H1 (cell line): ENCODE measurements at regions not wholly inside any gene's neighbourhood (a gene's known extent, or its start where the extent isn't known, plus 50 kb on each side); places are given as distances from the start of the nearest gene placed in this dataset.

Experiments used
- CTCF ChIA-PET: fragments of 300-600 bp; sonication (Branson Sonifier 250); formaldehyde crosslinking; loops from one replicate; lab custom pipeline; 2021; ENCODE audit not compliant: partially characterized antibody; lab: Charles Lee
- POLR2A ChIA-PET: fragments of 300-600 bp; sonication (Branson Sonifier 250); formaldehyde crosslinking; loops from one replicate; lab custom pipeline; 2021; ENCODE audit warnings: inconsistent platforms; ENCODE audit not compliant: partially characterized antibody; lab: Charles Lee
- DNase-seq, 2 experiments: peaks; one replicate each; pipeline versions ENCODE4 v3.0.0 to v3.0.0-alpha.2; 2010 to 2022; ENCODE audit warnings: low spot score in 2 of 2, low read depth in 1 of 2, mixed read lengths in 1 of 2
- FAIRE-seq: peaks from 2 replicates; lab custom pipeline; 2011; peaks lifted over from hg19 to GRCh38; lab: Jason Lieb, UNC
- H2AFZ ChIP-seq: 2 replicates; pipeline ENCODE4 v1.8.1; 2012; ENCODE audit warnings: low read length, inconsistent platforms
- H2AK5ac ChIP-seq: 2 replicates; pipeline ENCODE4 v1.6.1; 2013; ENCODE audit warnings: low read depth, low read length
- H2BK120ac ChIP-seq: replicated peaks from 2 replicates; pipeline ENCODE3; 2013; ENCODE audit warnings: low read depth, low read length, inconsistent platforms
- H2BK12ac ChIP-seq: 2 replicates; pipeline ENCODE4 v1.6.1; 2013; ENCODE audit warnings: low read depth, low read length
- H2BK15ac ChIP-seq: 2 replicates; pipeline ENCODE4 v1.6.1; 2013; ENCODE audit warnings: low read length
- H2BK20ac ChIP-seq: 2 replicates; pipeline ENCODE4 v1.6.1; 2013; ENCODE audit warnings: low read length
- H2BK5ac ChIP-seq: 2 replicates; pipeline ENCODE4 v1.6.1; 2013; ENCODE audit warnings: low read depth, low read length
- H3K14ac ChIP-seq: 2 replicates; pipeline ENCODE4 v1.6.1; 2013; ENCODE audit warnings: inconsistent platforms; ENCODE audit not compliant: insufficient read length
- H3K18ac ChIP-seq: 2 replicates; pipeline ENCODE4 v1.6.1; 2013; ENCODE audit warnings: low read length; ENCODE audit errors: extremely low read depth
- H3K23ac ChIP-seq: 2 replicates; pipeline ENCODE4 v1.6.1; 2013; ENCODE audit warnings: inconsistent platforms; ENCODE audit not compliant: insufficient read length
- H3K23me2 ChIP-seq: 2 replicates; pipeline ENCODE4 v1.6.1; 2013; ENCODE audit warnings: low read depth, low read length
- H3K27ac ChIP-seq: 2 replicates; pipeline ENCODE4 v1.6.1; 2011; ENCODE audit warnings: low read depth, low read length, inconsistent platforms
- H3K27me3 ChIP-seq, 4 experiments: replicated peaks in 1 of 4; 1 replicate in 1 of 4; 2 replicates in 3 of 4; pipeline versions ENCODE4 v1.6.1 to v1.8.1; 2011 to 2013; ENCODE audit warnings: low read length in 3 of 4, mild to moderate bottlenecking in 3 of 4, inconsistent platforms in 2 of 4, mixed read lengths in 2 of 4, moderate library complexity in 1 of 4; ENCODE audit not compliant: control insufficient read depth in 3 of 4, insufficient read depth in 3 of 4; ENCODE audit errors: extremely low read depth in 1 of 4
- H3K36me3 ChIP-seq, 4 experiments: 2 replicates each; pipeline versions ENCODE4 v1.6.1 to v1.8.1; 2011 to 2013; ENCODE audit warnings: mild to moderate bottlenecking in 4 of 4, low read length in 3 of 4, moderate library complexity in 2 of 4, control low read depth in 1 of 4, inconsistent platforms in 1 of 4; ENCODE audit not compliant: insufficient read depth in 4 of 4, control insufficient read depth in 2 of 4
- H3K4ac ChIP-seq: replicated peaks from 2 replicates; pipeline ENCODE3; 2013; ENCODE audit warnings: low read length, low read depth, mixed read lengths, inconsistent platforms; ENCODE audit not compliant: insufficient read length
- H3K4me1 ChIP-seq, 4 experiments: replicated peaks in 1 of 4; 1 replicate in 1 of 4; 2 replicates in 3 of 4; pipeline versions ENCODE4 v1.6.1 to v1.8.1; 2011 to 2013; ENCODE audit warnings: low read length in 3 of 4, inconsistent platforms in 2 of 4, mixed read lengths in 1 of 4; ENCODE audit not compliant: insufficient read depth in 4 of 4, control insufficient read depth in 3 of 4
- H3K4me2 ChIP-seq, 2 experiments: 2 replicates each; pipeline versions ENCODE4 v1.6.1 to v1.8.1; 2011 to 2013; ENCODE audit warnings: low read depth in 2 of 2, low read length in 2 of 2, control low read depth in 1 of 2, inconsistent platforms in 1 of 2, mild to moderate bottlenecking in 1 of 2; ENCODE audit not compliant: insufficient read depth in 1 of 2
- H3K4me3 ChIP-seq, 4 experiments: fragments of 200-600, 300-600 bp in 1 of 4; sonication (generic), shearing (Covaris generic), sonication (Bioruptor Twin) in 1 of 4; 2 replicates each; pipeline versions ENCODE4 v1.5.1 to v1.8.1; 2011 to 2016; ENCODE audit warnings: low read length in 4 of 4, low read depth in 3 of 4, control low read depth in 2 of 4, inconsistent platforms in 2 of 4, mild to moderate bottlenecking in 2 of 4, mixed read lengths in 1 of 4, moderate library complexity in 1 of 4; ENCODE audit not compliant: insufficient read depth in 2 of 4; ENCODE audit errors: extremely low read depth in 1 of 4
- H3K56ac ChIP-seq: replicated peaks from 2 replicates; pipeline ENCODE3; 2013; ENCODE audit warnings: low read depth, mild to moderate bottlenecking, mixed read lengths, low read length, inconsistent platforms; ENCODE audit not compliant: insufficient read length
- H3K79me1 ChIP-seq: 2 replicates; pipeline ENCODE4 v1.6.1; 2013; ENCODE audit warnings: low read depth, low read length, control low read depth
- H3K79me2 ChIP-seq, 2 experiments: 2 replicates each; pipeline versions ENCODE4 v1.6.1 to v1.8.1; 2012 to 2013; ENCODE audit warnings: low read length in 2 of 2, mild to moderate bottlenecking in 2 of 2, inconsistent platforms in 1 of 2; ENCODE audit not compliant: insufficient read depth in 2 of 2, control insufficient read depth in 1 of 2
- H3K9ac ChIP-seq, 4 experiments: replicated peaks in 1 of 4; 1 replicate in 1 of 4; 2 replicates in 3 of 4; pipeline versions ENCODE4 v1.6.1 to v1.8.1; 2011 to 2013; ENCODE audit warnings: low read depth in 3 of 4, low read length in 3 of 4, control low read depth in 2 of 4, mild to moderate bottlenecking in 2 of 4, moderate library complexity in 2 of 4, inconsistent platforms in 1 of 4; ENCODE audit errors: extremely low read depth in 1 of 4
- H3K9me3 ChIP-seq, 2 experiments: 2 replicates each; pipeline versions ENCODE4 v1.6.1 to v1.8.1; 2012 to 2013; ENCODE audit warnings: mild to moderate bottlenecking in 2 of 2, moderate library complexity in 2 of 2, control low read depth in 1 of 2, inconsistent platforms in 1 of 2, low read depth in 1 of 2, low read length in 1 of 2, mixed read lengths in 1 of 2; ENCODE audit not compliant: insufficient read depth in 2 of 2
- H4K20me1 ChIP-seq, 2 experiments: replicated peaks in 1 of 2; 2 replicates each; pipeline versions ENCODE3 to v1.8.1; 2011 to 2013; ENCODE audit warnings: inconsistent platforms in 2 of 2, low read length in 2 of 2, mild to moderate bottlenecking in 1 of 2; ENCODE audit not compliant: insufficient read depth in 2 of 2, control insufficient read depth in 1 of 2
- H4K5ac ChIP-seq: 2 replicates; pipeline ENCODE4 v1.6.1; 2013; ENCODE audit warnings: low read length, low read depth, mixed read lengths, inconsistent platforms; ENCODE audit not compliant: insufficient read length
- H4K8ac ChIP-seq: 2 replicates; pipeline ENCODE4 v1.8.0; 2013; ENCODE audit warnings: mild to moderate bottlenecking, moderate library complexity, low read length, inconsistent platforms; ENCODE audit not compliant: insufficient read depth; ENCODE audit errors: extremely low read depth
- H4K91ac ChIP-seq: replicated peaks from 2 replicates; pipeline ENCODE3; 2013; ENCODE audit warnings: low read length, mixed read lengths, inconsistent platforms; ENCODE audit not compliant: insufficient read length
- ASH2L ChIP-seq: fragments of 200-600, 300-600 bp; sonication (generic); IDR thresholded peaks from one replicate; pipeline ENCODE4 v1.7.1; 2017; ENCODE audit warnings: low read length
- CBX5 ChIP-seq: fragments of 300-800, 300-1000 bp; sonication (generic); IDR thresholded peaks from 2 replicates; pipeline ENCODE4 v1.7.1; 2016; ENCODE audit warnings: antibody characterized with exemption, low read length, low read depth
- KDM1A ChIP-seq: fragments of 200-600, 300-600 bp; sonication (generic); IDR thresholded peaks from 2 replicates; pipeline ENCODE4 v1.7.1; 2016; ENCODE audit warnings: mild to moderate bottlenecking, low read length, borderline replicate concordance
- POLR2AphosphoS5 ChIP-seq: IDR thresholded peaks from 2 replicates; pipeline ENCODE4 v1.6.1; 2011; ENCODE audit warnings: low read depth, low read length
- WGBS, 2 experiments: shearing (Covaris generic) in 1 of 2; methylation state at CpG; one replicate each; pipeline versions ENCODE4 v1.1.6 to v1.1.7; 2013 to 2015; ENCODE audit warnings: low lambda C conversion rate in 2 of 2, mixed read lengths in 2 of 2, inconsistent platforms in 1 of 2, low coverage in 1 of 2, missing lambda C conversion rate in 1 of 2; ENCODE audit not compliant: insufficient replicate concordance in 2 of 2, insufficient coverage in 1 of 2, insufficient read length in 1 of 2; ENCODE audit errors: extremely low coverage in 1 of 2, missing lambda C conversion rate in 1 of 2; 5-methylcytosine and 5-hydroxymethylcytosine counted together

DNA sequence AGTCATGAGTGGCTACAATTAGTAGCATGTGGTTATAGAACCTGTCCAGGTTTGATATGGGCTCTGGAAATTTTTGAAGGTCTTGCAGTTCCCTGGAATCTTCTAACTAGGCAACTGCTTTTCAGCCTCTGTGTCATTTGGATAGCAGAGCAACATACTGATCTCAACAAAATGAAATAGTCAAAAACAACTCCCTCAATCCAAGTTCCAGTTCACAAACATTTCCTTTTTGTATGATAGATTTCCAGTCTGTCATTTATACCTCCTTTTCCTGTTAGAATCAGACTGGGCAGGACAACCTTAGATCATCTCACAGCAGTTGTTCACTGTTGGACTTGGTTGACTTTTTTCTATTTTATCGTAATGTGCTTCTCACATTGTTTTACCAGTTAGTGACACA lies 442.1 kb upstream of the PDE3A start:
- Histone ChIP-seq H3K9me3 (no peaks in the 10 kb centered on the region), H4K8ac (no peak overlapping the region), H3K27me3 (no peaks in the 10 kb centered on the region), H4K20me1 (no peaks in the 10 kb centered on the region), H3K9ac (no peak overlapping the region), H3K56ac (no peak overlapping the region), H2AFZ (no peak overlapping the region), H3K23me2 (no peaks in the 10 kb centered on the region; the same call in 1 of the 2 replicates), H4K5ac (no peak overlapping the region), H3K36me3 (no peaks in the 10 kb centered on the region), H3K79me2 (no peaks in the 10 kb centered on the region), H2BK20ac (no peak overlapping the region), H2BK5ac (no peak overlapping the region), H3K14ac (no peak overlapping the region), H2AK5ac (no peak overlapping the region), H3K27ac (no peak overlapping the region), H3K79me1 (no peaks in the 10 kb centered on the region), H2BK120ac (no peak overlapping the region), H3K23ac (no peak overlapping the region), H2BK15ac (no peak overlapping the region), H4K91ac (no peak overlapping the region), H3K18ac (no peak overlapping the region), H2BK12ac (no peak overlapping the region), H3K4me2 (no peak overlapping the region), H3K4me3 (no peak overlapping the region), H3K4ac (no peak overlapping the region), H3K4me1 (no peaks in the 10 kb centered on the region)
- DNase-seq (no peak), FAIRE-seq (no peak)
- TF ChIP-seq POLR2AphosphoS5 (no peak), CBX5 (no peak), KDM1A (no peak), ASH2L (no peak)
- ChIA-PET CTCF (interaction anchor here (1.0 to 1.8 kb wide), 3 partner anchors 9 to 11 kb away, joined by 3 to 4 read pairs (median 3); no protein-coding TSS in a partner anchor), POLR2A (no interaction called here)
- WGBS, 2 experiments: 95% methylated on average over 1 of the region's 1 CpG; no CpG with 5 or more reads in 1 of the 2 experiments
